RKO (cell line): ENCODE measurements at regions not wholly inside any gene's neighbourhood (a gene's known extent, or its start where the extent isn't known, plus 50 kb on each side); places are given as distances from the start of the nearest gene placed in this dataset.

Experiments used
- DNase-seq: peaks from one replicate; pipeline ENCODE4 v3.0.0-alpha.2; 2016; ENCODE audit warnings: low spot score

DNA sequence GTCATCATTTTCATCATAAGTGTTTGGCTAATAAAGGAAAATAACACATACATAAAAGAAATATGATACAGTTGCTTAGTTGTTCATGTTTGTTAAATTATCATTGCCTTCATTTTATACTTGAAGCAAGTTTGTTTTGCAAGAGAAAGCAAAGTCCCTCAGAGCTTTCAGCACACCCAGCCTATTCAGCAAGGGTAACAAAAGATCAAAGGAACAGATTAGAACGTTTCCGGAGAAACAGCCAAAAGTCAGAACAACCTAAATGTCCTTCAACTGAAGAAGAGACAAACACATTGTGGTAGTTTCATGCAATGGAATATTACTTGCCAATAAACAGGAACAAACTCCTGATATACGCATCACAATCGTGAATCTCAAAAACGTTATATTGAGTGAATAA lies 380.7 kb downstream of the MZT1 start:
- DNase-seq: no peak

DNA sequence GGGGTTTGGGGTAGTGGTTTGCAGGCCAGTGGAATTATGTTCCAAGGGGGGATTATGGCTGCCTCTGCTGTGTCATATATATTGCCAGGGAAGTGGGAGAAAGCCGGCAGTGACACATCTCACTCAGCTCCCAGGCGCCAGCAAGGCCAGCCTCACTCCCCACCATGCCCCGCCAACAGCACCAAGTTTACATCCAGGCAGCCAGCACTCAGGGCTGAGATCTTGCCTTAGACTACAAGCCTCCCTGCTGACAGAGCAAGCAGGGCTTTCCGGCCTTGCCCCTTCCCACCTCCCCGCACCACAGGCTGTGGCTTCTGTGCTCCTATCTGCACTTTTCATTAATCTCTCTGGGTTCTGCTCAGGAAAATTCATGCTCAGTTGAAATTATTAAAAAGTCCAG lies 385.1 kb downstream of the MZT1 start:
- DNase-seq: no peak

GRCh38 chr13:72341904-72342303 lies 385.5 kb downstream of the MZT1 start:
- DNase-seq: no peak

DNA sequence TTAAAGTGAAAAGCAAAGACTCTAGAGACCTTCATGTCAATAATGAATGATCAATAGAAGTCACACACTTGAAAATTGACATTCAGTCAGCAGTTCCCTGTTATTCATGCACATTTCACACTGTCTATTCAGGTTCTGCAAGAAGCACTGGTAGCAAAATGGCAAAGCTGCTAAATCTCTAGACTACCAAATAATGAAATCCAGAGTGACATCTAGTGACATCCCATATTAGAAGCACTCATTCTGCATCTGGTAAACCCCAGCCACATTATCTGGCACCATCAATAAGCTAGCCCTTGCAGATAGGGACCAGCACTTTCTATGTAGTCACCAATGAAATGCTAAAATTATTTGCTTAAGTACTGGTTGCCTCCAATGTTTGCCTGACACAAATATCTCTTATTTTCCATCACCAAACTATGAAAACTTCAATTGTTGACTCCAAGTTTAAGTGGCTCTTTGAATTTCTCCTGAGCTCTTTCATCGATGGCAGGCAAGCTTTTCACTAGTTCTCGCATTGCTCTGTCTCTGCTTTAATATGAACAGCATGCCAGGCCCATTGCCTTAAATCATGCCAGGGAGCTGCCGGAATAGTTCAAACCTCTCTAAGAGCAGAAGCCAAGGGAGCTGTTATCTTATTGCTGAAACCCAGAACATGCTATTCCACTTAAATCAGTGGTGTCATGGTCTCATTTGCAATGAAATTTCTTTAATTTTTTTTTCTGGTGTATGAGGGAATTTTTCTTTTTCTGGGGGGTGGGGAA lies 409.9 kb downstream of the MZT1 start:
- DNase-seq: peak; percentile 10

DNA sequence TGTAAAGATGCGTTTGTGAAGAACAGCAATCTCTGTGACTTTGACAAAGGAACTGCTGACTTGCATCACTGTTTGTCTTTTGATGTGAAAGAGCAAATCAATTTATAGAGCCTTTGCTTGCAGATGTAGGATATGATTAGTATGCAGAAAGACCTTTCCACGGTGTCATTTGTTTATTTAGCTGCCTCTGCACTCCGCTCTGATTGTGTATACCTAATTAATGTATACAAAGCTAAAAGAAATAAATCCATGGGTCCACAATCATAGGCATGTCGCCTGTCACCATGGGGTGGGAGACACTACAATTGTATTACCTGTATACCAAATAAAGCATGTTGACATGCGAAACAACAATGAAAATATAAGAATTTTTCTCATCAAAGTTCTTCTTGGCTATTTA lies 410.7 kb downstream of the MZT1 start:
- DNase-seq: no peak

DNA sequence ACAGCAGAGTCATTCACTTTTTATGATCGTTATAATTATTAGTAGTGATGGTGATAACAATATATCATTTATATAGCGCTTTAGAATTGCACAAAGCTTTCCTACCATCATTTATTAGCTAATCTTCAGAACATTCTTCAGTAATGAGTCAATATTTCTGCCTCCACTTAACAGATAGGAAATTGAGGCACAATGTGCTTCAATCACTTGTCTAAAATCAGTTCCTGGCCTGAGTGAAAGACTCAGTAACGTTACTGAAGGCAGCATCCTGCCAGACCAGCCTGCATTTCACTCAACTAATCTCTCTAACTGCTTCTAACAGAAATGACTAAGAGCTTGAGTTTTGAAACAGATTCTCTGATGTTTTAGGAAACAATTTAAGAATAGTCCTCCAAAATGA lies 412.1 kb downstream of the MZT1 start:
- no peak for DNase-seq

- DNase-seq: no peak
These were observed 413.2 kb downstream of the MZT1 start for GRCh38 chr13:72314210-72314609.

- DNase-seq: no peak
These were observed 413.9 kb downstream of the MZT1 start for GRCh38 chr13:72313546-72313945.

DNA sequence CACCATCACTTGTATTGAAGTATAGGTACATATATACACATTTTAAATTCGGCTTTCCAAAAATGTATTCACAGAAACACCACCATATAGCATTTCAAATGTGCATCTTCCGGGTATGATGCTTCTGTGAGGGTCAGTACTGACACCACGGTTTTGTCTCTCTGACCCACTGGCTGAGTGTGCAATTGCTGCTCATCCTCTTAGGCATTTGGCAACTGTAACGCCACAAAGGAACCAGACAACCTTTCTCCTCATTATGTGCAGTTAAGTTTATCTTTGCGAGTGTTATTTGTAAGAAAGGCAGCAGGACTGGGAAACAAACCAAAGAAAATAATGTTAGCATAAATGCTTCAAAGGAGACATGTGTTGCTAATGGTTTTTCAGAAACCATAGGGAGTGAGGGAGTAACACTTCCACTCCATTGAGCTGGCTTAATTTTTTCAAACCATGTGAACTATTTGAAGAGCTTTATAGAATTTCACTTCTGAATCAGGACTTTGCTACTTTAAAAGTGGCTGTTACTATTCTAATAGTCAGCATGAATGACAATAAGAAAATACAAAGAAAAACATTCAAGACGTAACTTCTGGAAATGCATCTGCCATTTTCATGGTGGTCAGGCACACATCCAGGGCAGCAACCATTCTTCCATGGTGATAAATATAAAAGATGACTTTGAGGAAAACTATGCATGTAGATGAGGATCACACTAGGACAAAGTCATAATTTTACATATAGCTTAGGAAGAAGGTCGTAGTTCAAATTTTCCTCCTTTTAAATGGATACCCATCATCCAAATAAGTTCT lies 423.3 kb downstream of the MZT1 start:
- DNase-seq: no peak

- no peak for DNase-seq
These were observed 429.2 kb upstream of the DACH1 start for GRCh38 chr13:72296246-72296645.

DNA sequence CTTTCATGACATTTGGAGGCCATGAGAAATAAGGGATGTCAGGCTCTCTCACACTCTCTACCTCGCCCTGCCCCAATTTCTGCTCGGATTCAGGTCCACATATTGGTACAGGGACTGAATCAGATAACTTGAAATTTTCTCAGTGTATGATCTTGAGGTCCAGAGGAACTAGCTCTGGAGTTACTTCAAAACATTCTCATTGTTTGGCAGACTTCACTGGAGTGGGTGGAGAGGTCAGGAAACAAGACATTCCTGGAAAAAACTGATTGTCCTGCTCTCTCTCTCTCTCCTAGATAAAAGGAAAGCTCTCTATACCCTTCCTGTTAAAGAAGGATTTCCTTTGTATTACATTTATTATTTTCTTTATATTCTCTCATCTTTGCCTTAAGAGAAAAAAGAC lies 428.1 kb upstream of the DACH1 start:
- no peak for DNase-seq

DNA sequence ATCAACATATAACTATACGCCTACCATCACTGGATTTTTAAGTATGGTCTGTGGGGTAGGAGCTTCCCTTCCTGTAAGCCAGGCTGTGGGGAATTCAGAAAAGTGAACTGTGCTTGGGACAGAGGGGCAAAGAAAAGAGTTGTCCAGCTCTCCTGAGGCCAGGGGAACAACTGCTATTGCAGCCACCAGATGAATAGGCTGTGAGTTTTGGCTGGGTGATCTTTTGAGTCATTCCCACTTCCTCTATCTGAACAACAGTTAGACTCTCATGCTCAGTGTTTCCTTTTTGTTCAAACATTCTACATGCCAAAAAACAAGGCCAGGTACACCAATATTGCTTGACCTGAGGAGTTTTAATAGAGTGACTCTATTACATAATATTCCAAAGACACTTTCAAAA lies 426.2 kb upstream of the DACH1 start:
- no peak for DNase-seq

DNA sequence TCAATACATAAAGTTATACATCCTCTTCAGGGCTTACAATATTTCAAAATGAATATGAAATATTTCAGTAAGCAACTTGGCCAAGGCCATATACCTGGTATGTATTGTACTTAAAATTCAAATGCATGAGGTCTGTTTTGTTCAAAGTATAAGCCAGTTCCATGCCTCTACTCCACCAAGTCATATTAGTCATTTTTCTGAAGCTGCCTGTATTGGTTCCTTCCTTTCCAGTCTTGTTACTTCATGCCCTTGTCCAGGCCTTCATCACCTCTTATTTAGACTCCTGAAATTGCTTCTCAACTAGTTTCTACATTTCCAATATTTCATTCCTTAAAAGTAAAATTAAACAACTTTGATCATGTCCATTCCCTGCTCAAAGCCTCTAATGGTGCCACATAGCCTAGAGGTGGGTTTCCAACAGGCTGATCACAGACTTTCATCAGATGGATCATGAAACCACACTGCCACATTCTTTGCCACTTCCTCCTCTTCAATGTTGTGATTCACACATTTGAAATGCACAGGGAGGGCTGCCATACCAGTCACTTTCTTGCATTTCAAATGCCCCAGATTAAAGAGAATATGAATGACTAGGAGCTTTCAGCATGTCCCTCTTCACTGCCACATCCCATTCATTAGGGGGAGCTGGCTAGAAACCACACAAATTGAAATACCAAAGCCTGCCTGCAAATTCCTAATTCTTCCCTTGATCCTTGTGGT lies 424.1 kb upstream of the DACH1 start:
- DNase-seq: peak; percentile 59

GRCh38 chr13:72286421-72286820 lies 419.4 kb upstream of the DACH1 start:
- DNase-seq: no peak

GRCh38 chr13:72284791-72285190 lies 417.8 kb upstream of the DACH1 start:
- no peak for DNase-seq

DNA sequence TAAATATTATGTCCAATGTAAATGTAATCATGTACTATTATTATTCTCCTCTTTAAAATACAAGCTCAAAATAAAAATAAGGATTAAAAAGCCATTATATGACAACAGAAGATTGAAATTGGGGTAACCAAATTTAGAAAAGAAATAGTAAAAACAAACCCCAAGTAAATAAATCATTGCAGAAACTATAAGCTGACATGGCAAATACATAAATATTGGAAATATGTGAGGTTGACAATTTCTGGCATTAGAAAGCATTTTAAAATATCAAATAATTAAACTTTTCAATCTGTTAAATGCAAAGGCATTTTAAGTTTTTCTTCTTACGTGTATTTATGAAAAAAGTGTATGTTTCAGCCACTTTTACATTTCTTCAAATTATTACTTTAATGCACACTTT lies 394.7 kb upstream of the DACH1 start:
- DNase-seq: no peak

GRCh38 chr13:72259528-72259927 lies 392.5 kb upstream of the DACH1 start:
- DNase-seq: no peak

DNA sequence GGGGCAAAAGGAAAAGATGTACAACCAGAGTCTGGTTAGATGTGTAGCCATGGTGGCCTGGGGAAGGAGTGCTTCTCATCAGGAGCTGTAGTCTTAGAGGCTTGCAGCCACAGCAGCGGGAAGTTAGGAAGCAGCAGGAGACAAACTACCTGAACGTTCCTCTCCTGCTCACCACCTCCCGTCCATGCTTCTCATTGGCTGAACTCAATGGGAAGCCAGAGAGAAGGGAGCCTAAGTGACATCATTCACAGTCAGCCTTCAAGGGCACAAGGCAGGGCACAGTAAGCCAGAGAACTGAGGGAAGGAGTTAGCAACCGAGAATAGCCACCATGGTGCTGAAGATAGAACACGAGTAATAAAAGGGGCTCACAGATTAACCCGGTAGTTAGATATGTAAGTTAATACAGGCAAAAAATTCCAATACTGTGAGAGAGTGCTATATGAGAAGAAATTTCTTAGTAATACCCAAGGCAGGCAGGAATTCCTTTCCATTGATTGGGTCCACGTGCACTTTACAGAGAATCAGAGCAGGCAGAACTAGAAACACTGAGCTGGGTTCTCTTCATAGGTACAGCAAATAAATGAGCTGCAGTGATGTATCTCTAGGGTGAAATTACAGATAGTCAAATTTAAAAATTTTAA lies 391.5 kb upstream of the DACH1 start:
- no peak for DNase-seq

- peak; percentile 73 for DNase-seq
These were observed 388.9 kb upstream of the DACH1 start for GRCh38 chr13:72255908-72256307.

DNA sequence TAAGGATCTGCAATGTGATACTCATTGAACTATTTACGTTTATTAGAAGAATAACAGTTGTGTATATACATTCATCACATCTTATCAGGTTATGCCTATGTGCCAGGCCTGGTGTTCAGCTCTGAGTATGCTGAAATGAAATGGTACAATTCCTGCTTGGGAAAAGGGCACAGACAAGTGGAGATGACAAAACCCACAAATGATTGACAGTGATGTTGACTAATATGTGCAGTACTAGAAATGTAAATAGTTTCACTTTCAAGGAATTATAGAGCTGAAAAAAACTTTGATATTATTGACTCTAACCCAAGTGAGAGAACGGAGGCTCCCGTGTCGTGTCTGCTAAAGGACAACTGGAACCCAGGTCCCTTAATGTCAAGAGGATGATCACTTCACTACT lies 386.8 kb upstream of the DACH1 start:
- DNase-seq: no peak

DNA sequence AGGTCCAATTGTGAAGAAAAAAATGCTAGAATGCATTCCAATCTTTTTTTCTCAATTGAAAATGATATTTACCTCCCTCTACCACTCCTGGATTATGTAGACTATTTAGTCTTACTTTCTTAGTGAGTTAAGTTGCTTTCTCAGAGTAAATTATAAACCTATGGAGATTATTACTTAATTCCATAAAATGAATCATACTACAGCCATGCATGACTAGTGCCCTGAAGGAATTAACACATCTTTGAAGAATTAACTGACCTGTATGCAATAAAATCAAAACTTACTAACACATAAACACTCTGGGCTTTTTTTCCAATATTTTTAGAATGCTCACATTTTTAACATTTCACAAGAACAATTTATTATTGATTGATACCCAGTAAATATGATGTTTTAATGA lies 379.4 kb upstream of the DACH1 start:
- peak; percentile 23 for DNase-seq

GRCh38 chr13:72244788-72245187 lies 377.8 kb upstream of the DACH1 start:
- no peak for DNase-seq
